ENCODE measurements at regions not wholly inside any gene's neighbourhood (a gene's known extent, or its start where the extent isn't known, plus 50 kb on each side); places are given as distances from the start of the nearest gene placed in this dataset.

- Histone ChIP-seq H3K36me3 (ENCODE audit: insufficient read depth, low read length) (no peaks in the 10 kb centered on the region), H3K9ac (ENCODE audit: low read depth, low read length) (no peak overlapping the region), H3K4me1 (ENCODE audit: insufficient read depth, low read length) (peaks cover 12% of the 10 kb centered on the region), H3K9me3 (ENCODE audit: control insufficient read depth, insufficient read depth, low read length) (peaks cover 8% of the 10 kb centered on the region)
Observed at GRCh38 chr16:87051526-87052320, 265.5 kb downstream of the C16orf95 start.

- H3K36me3 ChIP-seq (ENCODE audit: insufficient read depth, low read length), result no peaks in the 10 kb centered on the region
- H3K9ac ChIP-seq (ENCODE audit: low read depth, low read length), result peak overlapping the region; percentile 9; the same call in 1 of the 2 replicates
- peaks cover 8% of the 10 kb centered on the region for H3K9me3 ChIP-seq (ENCODE audit: control insufficient read depth, insufficient read depth, low read length)
- H3K4me1 ChIP-seq (ENCODE audit: insufficient read depth, low read length), result peaks cover 6% of the 10 kb centered on the region; the same call in 1 of the 2 replicates
Observed at GRCh38 chr16:87052506-87052905, 264.7 kb downstream of the C16orf95 start.

- H3K36me3 ChIP-seq (ENCODE audit: insufficient read depth, low read length), result no peaks in the 10 kb centered on the region
- peak overlapping the region; percentile 41 for H3K9ac ChIP-seq (ENCODE audit: low read depth, low read length)
- H3K9me3 ChIP-seq (ENCODE audit: control insufficient read depth, insufficient read depth, low read length), result peaks cover 8% of the 10 kb centered on the region
- H3K4me1 ChIP-seq (ENCODE audit: insufficient read depth, low read length), result peaks cover 4% of the 10 kb centered on the region; the same call in 1 of the 2 replicates
Observed at GRCh38 chr16:87053016-87053982, 263.9 kb downstream of the C16orf95 start.

GRCh38 chr16:87054154-87054553 lies 263.0 kb downstream of the C16orf95 start:
- H3K4me1 ChIP-seq (ENCODE audit: insufficient read depth, low read length), result peaks cover 4% of the 10 kb centered on the region; the same call in 1 of the 2 replicates
- H3K36me3 ChIP-seq (ENCODE audit: insufficient read depth, low read length), result no peaks in the 10 kb centered on the region
- peaks cover 8% of the 10 kb centered on the region for H3K9me3 ChIP-seq (ENCODE audit: control insufficient read depth, insufficient read depth, low read length)
- H3K9ac ChIP-seq (ENCODE audit: low read depth, low read length), result no peak overlapping the region

- Histone ChIP-seq H3K9ac (ENCODE audit: low read depth, low read length) (no peak overlapping the region), H3K36me3 (ENCODE audit: insufficient read depth, low read length) (no peaks in the 10 kb centered on the region), H3K4me1 (ENCODE audit: insufficient read depth, low read length) (peaks cover 4% of the 10 kb centered on the region; the same call in 1 of the 2 replicates), H3K9me3 (ENCODE audit: control insufficient read depth, insufficient read depth, low read length) (peaks cover 8% of the 10 kb centered on the region)
Observed at GRCh38 chr16:87054856-87055255, 262.3 kb downstream of the C16orf95 start.

- H3K36me3 ChIP-seq (ENCODE audit: insufficient read depth, low read length), result no peaks in the 10 kb centered on the region
- peaks cover 9% of the 10 kb centered on the region; the same call in 1 of the 2 replicates for H3K4me1 ChIP-seq (ENCODE audit: insufficient read depth, low read length)
- no peak overlapping the region for H3K9ac ChIP-seq (ENCODE audit: low read depth, low read length)
- H3K9me3 ChIP-seq (ENCODE audit: control insufficient read depth, insufficient read depth, low read length), result peaks cover 8% of the 10 kb centered on the region
Observed at GRCh38 chr16:87056083-87056482, 261.1 kb downstream of the C16orf95 start.

GRCh38 chr16:87056551-87056950 lies 260.6 kb downstream of the C16orf95 start:
- H3K9me3 ChIP-seq (ENCODE audit: control insufficient read depth, insufficient read depth, low read length), result peaks cover 8% of the 10 kb centered on the region
- peaks cover 9% of the 10 kb centered on the region; the same call in 1 of the 2 replicates for H3K4me1 ChIP-seq (ENCODE audit: insufficient read depth, low read length)
- H3K9ac ChIP-seq (ENCODE audit: low read depth, low read length), result no peak overlapping the region
- no peaks in the 10 kb centered on the region for H3K36me3 ChIP-seq (ENCODE audit: insufficient read depth, low read length)

- H3K9ac ChIP-seq (ENCODE audit: low read depth, low read length), result no peak overlapping the region
- H3K9me3 ChIP-seq (ENCODE audit: control insufficient read depth, insufficient read depth, low read length), result peaks cover 8% of the 10 kb centered on the region
- no peaks in the 10 kb centered on the region for H3K36me3 ChIP-seq (ENCODE audit: insufficient read depth, low read length)
- H3K4me1 ChIP-seq (ENCODE audit: insufficient read depth, low read length), result peaks cover 8% of the 10 kb centered on the region; the same call in 1 of the 2 replicates
Observed at GRCh38 chr16:87057211-87057881, 259.8 kb downstream of the C16orf95 start.

GRCh38 chr16:87057951-87058560 lies 259.1 kb downstream of the C16orf95 start:
- Histone ChIP-seq H3K9me3 (ENCODE audit: control insufficient read depth, insufficient read depth, low read length) (peaks cover 8% of the 10 kb centered on the region), H3K4me1 (ENCODE audit: insufficient read depth, low read length) (peaks cover 4% of the 10 kb centered on the region; the same call in 1 of the 2 replicates), H3K36me3 (ENCODE audit: insufficient read depth, low read length) (no peaks in the 10 kb centered on the region), H3K9ac (ENCODE audit: low read depth, low read length) (no peak overlapping the region)

- H3K4me1 ChIP-seq (ENCODE audit: insufficient read depth, low read length), result peaks cover 4% of the 10 kb centered on the region; the same call in 1 of the 2 replicates
- peaks cover 7% of the 10 kb centered on the region for H3K9me3 ChIP-seq (ENCODE audit: control insufficient read depth, insufficient read depth, low read length)
- H3K9ac ChIP-seq (ENCODE audit: low read depth, low read length), result no peak overlapping the region
- H3K36me3 ChIP-seq (ENCODE audit: insufficient read depth, low read length), result no peaks in the 10 kb centered on the region
Observed at GRCh38 chr16:87058728-87059250, 258.4 kb downstream of the C16orf95 start.

- Histone ChIP-seq H3K36me3 (ENCODE audit: insufficient read depth, low read length) (no peaks in the 10 kb centered on the region), H3K4me1 (ENCODE audit: insufficient read depth, low read length) (peaks cover 10% of the 10 kb centered on the region), H3K9ac (ENCODE audit: low read depth, low read length) (no peak overlapping the region), H3K9me3 (ENCODE audit: control insufficient read depth, insufficient read depth, low read length) (no peaks in the 10 kb centered on the region)
Observed at GRCh38 chr16:87060034-87060986, 256.9 kb downstream of the C16orf95 start.

- H3K9ac ChIP-seq (ENCODE audit: low read depth, low read length), result no peak overlapping the region
- no peaks in the 10 kb centered on the region for H3K36me3 ChIP-seq (ENCODE audit: insufficient read depth, low read length)
- H3K4me1 ChIP-seq (ENCODE audit: insufficient read depth, low read length), result peaks cover 16% of the 10 kb centered on the region
- H3K9me3 ChIP-seq (ENCODE audit: control insufficient read depth, insufficient read depth, low read length), result no peaks in the 10 kb centered on the region
Observed at GRCh38 chr16:87061243-87061920, 255.8 kb downstream of the C16orf95 start.
